Calu3 (cell line): ENCODE measurements at regions not wholly inside any gene's neighbourhood (a gene's known extent, or its start where the extent isn't known, plus 50 kb on each side); places are given as distances from the start of the nearest gene placed in this dataset.

Source experiments
- BruUV-seq: library from RNA; stranded (reverse); fragments of 400-500 nt; replicated peaks from 2 replicates; lab custom pipeline; 2021; lab: Mats Ljungman, UMichigan
- CTCF ChIA-PET: fragments of 300-600 bp; sonication (Branson Sonifier 250); formaldehyde crosslinking; loops from one replicate; lab custom pipeline; 2022; ENCODE audit warnings: antibody characterized with exemption; lab: Charles Lee
- DNase-seq: peaks from one replicate; pipeline ENCODE4 v3.0.0; 2022
- H3K27ac Mint-ChIP-seq: one replicate; pipeline ENCODE4 v1.8.0; 2022; ENCODE audit warnings: mixed read lengths; ENCODE audit not compliant: unreplicated experiment
- H3K27me3 Mint-ChIP-seq: one replicate; pipeline ENCODE4 v1.8.0; 2022; ENCODE audit warnings: mixed read lengths; ENCODE audit not compliant: unreplicated experiment
- H3K36me3 Mint-ChIP-seq: one replicate; pipeline ENCODE4 v1.8.0; 2022; ENCODE audit warnings: mild to moderate bottlenecking, moderate library complexity, mixed read lengths; ENCODE audit not compliant: insufficient read depth, unreplicated experiment
- H3K4me1 Mint-ChIP-seq: one replicate; pipeline ENCODE4 v1.8.0; 2022; ENCODE audit warnings: mild to moderate bottlenecking, low read depth, mixed read lengths; ENCODE audit not compliant: unreplicated experiment
- H3K4me3 Mint-ChIP-seq: one replicate; pipeline ENCODE4 v1.8.0; 2022; ENCODE audit warnings: mild to moderate bottlenecking, low read depth, moderate library complexity, mixed read lengths; ENCODE audit not compliant: unreplicated experiment
- H3K9me3 Mint-ChIP-seq: one replicate; pipeline ENCODE4 v1.8.0; 2022; ENCODE audit warnings: low read depth, mixed read lengths; ENCODE audit not compliant: unreplicated experiment
- intact Hi-C: fragments of 100-400 bp; cut with micrococcal nuclease; formaldehyde crosslinking; loops from one replicate; pipeline ENCODE4 v1.10.0; 2022; ENCODE audit not compliant: unreplicated experiment
- TF ChIP-seq, protein P1 (sequence below): fragments of 200-600 bp; IDR thresholded peaks from one replicate; pipeline ENCODE4 v1.8.0; 2022; ENCODE audit warnings: antibody characterized with exemption; ENCODE audit not compliant: unreplicated experiment

DNA sequence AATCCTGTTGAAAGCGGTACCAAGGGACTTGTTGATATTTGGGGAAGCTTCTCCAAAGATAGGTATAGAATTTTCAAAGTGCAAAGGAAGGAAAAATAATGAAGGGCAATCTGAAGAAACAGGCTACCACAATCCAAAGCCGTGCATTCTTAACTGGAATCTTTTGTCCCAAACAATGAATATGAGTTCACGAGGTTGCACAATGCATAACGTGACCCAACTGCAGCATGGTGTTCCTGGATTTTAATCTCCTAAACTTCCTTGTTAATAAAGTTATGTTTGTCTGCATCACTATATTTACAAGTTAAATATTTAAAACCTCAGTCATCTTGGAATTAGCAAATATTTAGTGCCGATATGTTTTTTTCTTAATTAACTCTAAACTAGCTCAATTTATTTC, 203.7 kb downstream of the WDR11 start:
- no peaks in the 10 kb centered on the region for H3K27me3 Mint-ChIP-seq
- TF ChIP-seq, protein P1, sequence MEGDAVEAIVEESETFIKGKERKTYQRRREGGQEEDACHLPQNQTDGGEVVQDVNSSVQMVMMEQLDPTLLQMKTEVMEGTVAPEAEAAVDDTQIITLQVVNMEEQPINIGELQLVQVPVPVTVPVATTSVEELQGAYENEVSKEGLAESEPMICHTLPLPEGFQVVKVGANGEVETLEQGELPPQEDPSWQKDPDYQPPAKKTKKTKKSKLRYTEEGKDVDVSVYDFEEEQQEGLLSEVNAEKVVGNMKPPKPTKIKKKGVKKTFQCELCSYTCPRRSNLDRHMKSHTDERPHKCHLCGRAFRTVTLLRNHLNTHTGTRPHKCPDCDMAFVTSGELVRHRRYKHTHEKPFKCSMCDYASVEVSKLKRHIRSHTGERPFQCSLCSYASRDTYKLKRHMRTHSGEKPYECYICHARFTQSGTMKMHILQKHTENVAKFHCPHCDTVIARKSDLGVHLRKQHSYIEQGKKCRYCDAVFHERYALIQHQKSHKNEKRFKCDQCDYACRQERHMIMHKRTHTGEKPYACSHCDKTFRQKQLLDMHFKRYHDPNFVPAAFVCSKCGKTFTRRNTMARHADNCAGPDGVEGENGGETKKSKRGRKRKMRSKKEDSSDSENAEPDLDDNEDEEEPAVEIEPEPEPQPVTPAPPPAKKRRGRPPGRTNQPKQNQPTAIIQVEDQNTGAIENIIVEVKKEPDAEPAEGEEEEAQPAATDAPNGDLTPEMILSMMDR, result no peak
- no TSS peak for BruUV-seq
- no peaks in the 10 kb centered on the region for H3K9me3 Mint-ChIP-seq
- no peaks in the 10 kb centered on the region for H3K36me3 Mint-ChIP-seq
- H3K4me1 Mint-ChIP-seq, result no peaks in the 10 kb centered on the region
- no peak for DNase-seq
- intact Hi-C loops, result no loop called here
- CTCF ChIA-PET, result no interaction called here
- H3K4me3 Mint-ChIP-seq, result no peak overlapping the region
- no peak overlapping the region for H3K27ac Mint-ChIP-seq

DNA sequence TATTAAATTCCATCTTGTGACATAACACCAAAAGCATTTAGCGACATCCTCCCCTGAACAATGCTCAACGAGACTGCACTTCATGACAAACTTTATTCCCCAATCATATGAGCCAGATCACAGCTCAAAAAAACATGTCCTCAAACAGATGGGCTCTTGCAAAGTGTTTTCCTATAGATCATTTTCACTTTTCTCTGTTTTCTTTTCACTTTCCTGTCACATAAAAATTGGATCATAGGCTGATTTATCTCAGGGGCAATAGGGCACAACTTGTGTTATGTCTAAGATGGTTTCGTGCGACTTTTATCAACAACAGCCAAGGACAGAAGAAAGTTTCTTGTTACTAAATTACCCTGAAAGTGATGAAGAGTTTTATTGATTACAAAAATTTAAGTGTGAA, 206.1 kb downstream of the WDR11 start:
- Mint-ChIP-seq H3K27me3 (no peaks in the 10 kb centered on the region), H3K36me3 (no peaks in the 10 kb centered on the region), H3K4me3 (no peak overlapping the region), H3K9me3 (no peaks in the 10 kb centered on the region), H3K4me1 (no peaks in the 10 kb centered on the region), H3K27ac (no peak overlapping the region)
- intact Hi-C loops, result no loop called here
- BruUV-seq, result no TSS peak
- CTCF ChIA-PET, result no interaction called here
- DNase-seq, result no peak
- TF ChIP-seq, protein P1, result no peak

DNA sequence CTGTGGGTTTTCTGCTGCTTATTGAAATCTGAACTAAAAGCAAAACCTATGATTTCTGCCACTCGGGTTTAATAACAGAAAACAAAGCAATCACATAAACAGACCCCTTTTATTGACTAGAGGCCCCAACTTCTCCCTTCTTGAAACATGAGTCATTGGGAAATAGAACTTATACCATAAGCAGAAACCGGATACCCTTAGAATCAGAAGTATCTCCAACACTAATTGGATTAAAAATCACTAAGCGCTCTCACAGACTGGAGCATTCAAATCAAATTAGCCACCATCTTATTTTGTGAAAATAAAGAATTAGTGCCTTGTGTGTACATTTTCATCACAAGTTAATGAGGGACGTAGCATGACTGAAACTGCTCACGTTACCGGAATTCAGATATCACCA, 206.9 kb downstream of the WDR11 start:
- no peak for DNase-seq

DNA sequence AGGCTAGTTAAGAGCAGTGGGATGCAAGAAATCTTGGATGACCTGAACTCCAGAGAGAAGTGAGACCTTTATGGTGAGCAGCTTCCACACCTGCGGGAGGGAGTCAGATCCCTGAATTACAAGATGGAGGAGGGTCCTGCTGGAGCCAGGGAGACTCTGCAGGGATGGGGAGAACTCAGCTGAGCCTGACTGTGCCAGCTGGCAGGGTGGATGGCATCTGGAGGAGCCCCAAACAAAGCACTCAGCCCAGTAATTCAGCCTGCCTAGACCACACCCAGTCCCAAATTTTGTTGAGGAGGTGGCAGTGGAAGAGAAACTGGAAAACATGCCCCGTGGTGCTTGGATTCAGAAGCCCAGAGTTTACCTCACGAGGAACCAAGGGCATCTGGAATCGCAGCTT, 208.2 kb downstream of the WDR11 start:
- DNase-seq, result no peak
- no peaks in the 10 kb centered on the region for H3K36me3 Mint-ChIP-seq
- intact Hi-C loops, result no loop called here
- no peak overlapping the region for H3K27ac Mint-ChIP-seq
- BruUV-seq, result no TSS peak
- CTCF ChIA-PET, result no interaction called here
- H3K4me3 Mint-ChIP-seq, result no peak overlapping the region
- TF ChIP-seq, protein P1, result no peak
- no peaks in the 10 kb centered on the region for H3K9me3 Mint-ChIP-seq
- no peaks in the 10 kb centered on the region for H3K27me3 Mint-ChIP-seq
- H3K4me1 Mint-ChIP-seq, result peaks cover 11% of the 10 kb centered on the region

More for the DNA sequence above, 206.9 kb downstream of the WDR11 start:
- Mint-ChIP-seq H3K36me3 (no peaks in the 10 kb centered on the region), H3K9me3 (no peaks in the 10 kb centered on the region), H3K4me1 (no peaks in the 10 kb centered on the region), H3K27me3 (no peaks in the 10 kb centered on the region), H3K4me3 (no peak overlapping the region), H3K27ac (no peak overlapping the region)
- intact Hi-C loops, result no loop called here
- TF ChIP-seq, protein P1, result no peak
- CTCF ChIA-PET, result no interaction called here
- no TSS peak for BruUV-seq
